GM12892 (cell line): ENCODE measurements at regions not wholly inside any gene's neighbourhood (a gene's known extent, or its start where the extent isn't known, plus 50 kb on each side); places are given as distances from the start of the nearest gene placed in this dataset.

ENCODE experiments used
- POLR2A ChIP-seq: IDR thresholded peaks from 2 replicates; pipeline ENCODE4 v1.6.1; 2011; ENCODE audit warnings: low read depth, low read length, control low read depth
- POLR2AphosphoS5 ChIP-seq: IDR thresholded peaks from 2 replicates; pipeline ENCODE4 v1.6.1; 2011; ENCODE audit warnings: low read depth, low read length, control low read depth
- TAF1 ChIP-seq: IDR thresholded peaks from 2 replicates; pipeline ENCODE4 v1.6.1; 2011; ENCODE audit warnings: low read depth, mild to moderate bottlenecking, control low read depth, low read length, borderline replicate concordance

DNA sequence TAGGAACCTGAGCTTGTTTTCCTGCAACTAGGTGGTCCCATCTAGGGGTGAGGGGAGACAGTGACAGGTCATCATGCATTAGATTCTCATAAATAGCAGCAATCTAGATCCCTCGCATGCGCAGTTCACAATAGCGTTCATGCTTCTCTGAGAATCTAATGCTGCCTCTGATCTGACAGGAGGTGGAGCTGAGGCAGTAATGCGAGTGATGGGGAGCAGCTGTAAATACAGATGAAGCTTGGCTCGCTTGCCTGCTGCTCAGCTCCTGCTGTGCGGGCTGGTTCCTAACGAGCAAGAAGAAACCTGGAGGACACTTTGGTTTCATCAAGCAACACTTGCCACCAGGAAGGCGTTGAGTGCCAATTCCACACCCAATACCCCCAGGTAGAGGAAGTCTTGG, 95.1 kb upstream of the OLIG2 start:
- TF ChIP-seq POLR2A, result no peak
- TF ChIP-seq TAF1, result no peak
- TF ChIP-seq POLR2AphosphoS5, result no peak
